Sigmoid colon (tissue), 4 donors: ENCODE measurements at regions not wholly inside any gene's neighbourhood (a gene's known extent, or its start where the extent isn't known, plus 50 kb on each side); places are given as distances from the start of the nearest gene placed in this dataset.

Experiments used
- POLR2A ChIP-seq, 2 donors: fragments of 450-650 bp; IDR thresholded peaks; one replicate each; pipeline ENCODE4 v1.6.1; 2016; ENCODE audit warnings: antibody characterized with exemption in 2 of 2, mild to moderate bottlenecking in 2 of 2, moderate library complexity in 2 of 2
- POLR2AphosphoS5 ChIP-seq, 4 donors: sonication (generic); formaldehyde crosslinking; IDR thresholded peaks; one replicate each; pipeline ENCODE4 v1.6.1; 2017; ENCODE audit warnings: antibody characterized with exemption in 4 of 4
- TF ChIP-seq, protein P1 (sequence below), 4 experiments: fragments of 450-650 bp in 3 of 4; fragments of 200-600 bp in 1 of 4; IDR thresholded peaks; one replicate each; pipeline ENCODE4 v1.5.1; 2016 to 2019; ENCODE audit warnings: antibody characterized with exemption in 4 of 4, mild to moderate bottlenecking in 3 of 4, moderate library complexity in 2 of 4

DNA sequence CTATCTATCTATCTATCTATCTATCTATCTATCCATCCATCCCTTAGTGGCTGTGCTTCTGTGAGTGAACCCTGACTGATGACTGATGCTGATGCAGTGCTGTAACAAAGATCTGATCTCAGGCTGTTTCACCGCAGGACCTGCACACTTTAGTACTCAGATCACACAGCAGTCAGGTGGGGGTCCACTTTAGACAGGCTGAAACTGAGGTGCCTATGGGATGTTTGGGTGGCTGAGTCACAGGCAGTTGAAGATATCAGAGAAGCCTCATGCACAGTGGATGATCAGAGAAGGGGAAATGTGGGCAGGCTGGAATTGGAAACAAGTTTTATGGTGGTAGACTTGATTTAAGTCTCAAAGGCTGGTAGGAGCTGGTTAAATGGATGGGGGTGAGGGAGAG, 156.4 kb downstream of the INSIG2 start:
- TF ChIP-seq, protein P1, sequence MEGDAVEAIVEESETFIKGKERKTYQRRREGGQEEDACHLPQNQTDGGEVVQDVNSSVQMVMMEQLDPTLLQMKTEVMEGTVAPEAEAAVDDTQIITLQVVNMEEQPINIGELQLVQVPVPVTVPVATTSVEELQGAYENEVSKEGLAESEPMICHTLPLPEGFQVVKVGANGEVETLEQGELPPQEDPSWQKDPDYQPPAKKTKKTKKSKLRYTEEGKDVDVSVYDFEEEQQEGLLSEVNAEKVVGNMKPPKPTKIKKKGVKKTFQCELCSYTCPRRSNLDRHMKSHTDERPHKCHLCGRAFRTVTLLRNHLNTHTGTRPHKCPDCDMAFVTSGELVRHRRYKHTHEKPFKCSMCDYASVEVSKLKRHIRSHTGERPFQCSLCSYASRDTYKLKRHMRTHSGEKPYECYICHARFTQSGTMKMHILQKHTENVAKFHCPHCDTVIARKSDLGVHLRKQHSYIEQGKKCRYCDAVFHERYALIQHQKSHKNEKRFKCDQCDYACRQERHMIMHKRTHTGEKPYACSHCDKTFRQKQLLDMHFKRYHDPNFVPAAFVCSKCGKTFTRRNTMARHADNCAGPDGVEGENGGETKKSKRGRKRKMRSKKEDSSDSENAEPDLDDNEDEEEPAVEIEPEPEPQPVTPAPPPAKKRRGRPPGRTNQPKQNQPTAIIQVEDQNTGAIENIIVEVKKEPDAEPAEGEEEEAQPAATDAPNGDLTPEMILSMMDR (IDR thresholded peaks at IDR 0.05) = no peak
- TF ChIP-seq POLR2A (IDR thresholded peaks at IDR 0.05) (no peak), POLR2AphosphoS5 (IDR thresholded peaks at IDR 0.05) (no peak)
